ENCODE measurements at regions not wholly inside any gene's neighbourhood (a gene's known extent, or its start where the extent isn't known, plus 50 kb on each side); places are given as distances from the start of the nearest gene placed in this dataset.

DNA sequence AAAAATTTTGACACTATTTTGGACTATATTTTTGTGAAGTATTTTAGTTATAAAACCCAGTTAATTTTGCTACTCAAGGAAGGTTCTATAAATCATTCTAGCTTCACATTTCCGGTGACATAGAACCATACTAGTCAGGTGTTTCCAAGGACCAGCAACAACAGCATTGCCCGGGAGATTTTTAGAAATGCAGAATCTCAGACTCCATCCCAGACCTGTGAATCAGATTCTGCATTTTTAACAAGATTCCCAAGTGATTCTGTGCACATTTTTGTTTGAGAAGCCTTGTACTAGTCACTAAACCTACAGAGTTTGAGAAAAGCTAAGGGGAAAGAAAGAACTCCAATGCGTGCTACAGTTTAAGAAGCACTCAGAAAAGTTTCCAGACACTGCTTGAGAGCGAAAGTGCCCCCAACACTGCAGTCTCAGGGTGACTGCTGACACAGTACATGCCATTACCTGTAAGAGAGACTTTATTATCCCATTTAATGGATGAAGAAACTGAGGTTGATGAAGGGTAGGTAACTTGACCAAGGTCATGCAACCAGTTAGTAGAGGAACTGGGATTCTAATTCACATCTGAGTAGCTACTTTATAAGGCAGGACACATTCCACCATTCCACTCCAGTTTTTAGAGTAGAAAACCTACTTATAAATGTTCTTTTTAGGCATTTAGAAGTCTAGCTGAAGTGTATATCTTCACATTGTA lies 49.7 kb upstream of the USP3 start:
- TF ChIP-seq, protein P1, sequence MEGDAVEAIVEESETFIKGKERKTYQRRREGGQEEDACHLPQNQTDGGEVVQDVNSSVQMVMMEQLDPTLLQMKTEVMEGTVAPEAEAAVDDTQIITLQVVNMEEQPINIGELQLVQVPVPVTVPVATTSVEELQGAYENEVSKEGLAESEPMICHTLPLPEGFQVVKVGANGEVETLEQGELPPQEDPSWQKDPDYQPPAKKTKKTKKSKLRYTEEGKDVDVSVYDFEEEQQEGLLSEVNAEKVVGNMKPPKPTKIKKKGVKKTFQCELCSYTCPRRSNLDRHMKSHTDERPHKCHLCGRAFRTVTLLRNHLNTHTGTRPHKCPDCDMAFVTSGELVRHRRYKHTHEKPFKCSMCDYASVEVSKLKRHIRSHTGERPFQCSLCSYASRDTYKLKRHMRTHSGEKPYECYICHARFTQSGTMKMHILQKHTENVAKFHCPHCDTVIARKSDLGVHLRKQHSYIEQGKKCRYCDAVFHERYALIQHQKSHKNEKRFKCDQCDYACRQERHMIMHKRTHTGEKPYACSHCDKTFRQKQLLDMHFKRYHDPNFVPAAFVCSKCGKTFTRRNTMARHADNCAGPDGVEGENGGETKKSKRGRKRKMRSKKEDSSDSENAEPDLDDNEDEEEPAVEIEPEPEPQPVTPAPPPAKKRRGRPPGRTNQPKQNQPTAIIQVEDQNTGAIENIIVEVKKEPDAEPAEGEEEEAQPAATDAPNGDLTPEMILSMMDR (IDR thresholded peaks at IDR 0.05; ENCODE audit: unreplicated experiment): no peak
- intact Hi-C loops (cut with micrococcal nuclease): no loop called here
- Mint-ChIP-seq H3K4me1 (ENCODE audit: insufficient read depth, unreplicated experiment) (peaks cover 5% of the 10 kb centered on the region), H3K9me3 (ENCODE audit: unreplicated experiment) (peaks cover 6% of the 10 kb centered on the region), H3K27ac (ENCODE audit: low read depth, unreplicated experiment) (no peak overlapping the region), H3K4me3 (ENCODE audit: unreplicated experiment) (no peak overlapping the region), H3K27me3 (ENCODE audit: insufficient read depth, unreplicated experiment) (no peaks in the 10 kb centered on the region), H3K36me3 (ENCODE audit: insufficient read depth, unreplicated experiment) (no peaks in the 10 kb centered on the region)
- POLR2A ChIA-PET: interaction anchor here (1.0 kb wide), 1 partner anchor 95 kb away, joined by 3 read pairs; no protein-coding TSS in a partner anchor
- CTCF ChIA-PET: interaction anchor here (0.5 kb wide), 1 partner anchor 76 kb away, joined by 3 read pairs; no protein-coding TSS in a partner anchor
- DNase-seq (ENCODE audit: unreplicated experiment): no peak
- BruUV-seq (replicated peaks): no TSS peak

Measured in MCF 10A (cell line).